NCI-H1417 (cell line): ENCODE measurements at regions not wholly inside any gene's neighbourhood (a gene's known extent, or its start where the extent isn't known, plus 50 kb on each side); places are given as distances from the start of the nearest gene placed in this dataset.
A peak's percentile ranks its signal among the peaks of the same experiment; 100 is the strongest.

Source experiments
- DNase-seq, 3 experiments: peaks; one replicate each; lab custom pipeline; 2025; lab: John Stamatoyannopoulos, UW

DNA sequence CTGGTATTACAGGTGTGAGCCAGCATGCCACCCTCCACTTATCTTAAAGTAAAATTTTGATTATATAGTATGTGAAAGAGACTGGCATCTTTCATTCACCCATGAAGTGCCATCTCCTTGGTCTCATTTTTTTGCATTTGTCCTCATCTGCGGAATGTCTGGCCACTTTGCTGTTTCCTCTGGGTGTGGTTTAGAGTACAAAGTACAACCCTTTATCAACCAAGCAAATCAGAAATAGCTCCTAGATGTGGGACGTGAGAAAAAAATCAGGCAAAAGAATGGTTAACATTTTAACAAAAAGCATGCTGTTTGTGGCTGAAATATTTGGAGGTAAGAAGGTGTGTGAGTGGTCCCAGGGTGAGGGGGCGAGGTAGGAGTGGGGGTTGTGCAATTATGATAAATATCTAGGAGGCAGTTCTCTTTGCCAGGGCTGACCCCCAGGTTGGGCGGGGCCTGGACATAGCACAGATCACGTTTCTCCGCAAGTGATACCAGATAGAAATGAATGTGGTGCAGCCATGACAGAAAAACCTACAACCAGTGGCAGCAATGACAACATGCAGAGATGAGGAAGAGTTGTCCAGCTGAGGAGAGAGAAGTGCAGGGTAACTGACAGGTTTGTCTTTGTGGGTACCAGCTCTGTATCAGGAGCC, 115.8 kb upstream of the SERTAD2 start:
- no peak for DNase-seq

DNA sequence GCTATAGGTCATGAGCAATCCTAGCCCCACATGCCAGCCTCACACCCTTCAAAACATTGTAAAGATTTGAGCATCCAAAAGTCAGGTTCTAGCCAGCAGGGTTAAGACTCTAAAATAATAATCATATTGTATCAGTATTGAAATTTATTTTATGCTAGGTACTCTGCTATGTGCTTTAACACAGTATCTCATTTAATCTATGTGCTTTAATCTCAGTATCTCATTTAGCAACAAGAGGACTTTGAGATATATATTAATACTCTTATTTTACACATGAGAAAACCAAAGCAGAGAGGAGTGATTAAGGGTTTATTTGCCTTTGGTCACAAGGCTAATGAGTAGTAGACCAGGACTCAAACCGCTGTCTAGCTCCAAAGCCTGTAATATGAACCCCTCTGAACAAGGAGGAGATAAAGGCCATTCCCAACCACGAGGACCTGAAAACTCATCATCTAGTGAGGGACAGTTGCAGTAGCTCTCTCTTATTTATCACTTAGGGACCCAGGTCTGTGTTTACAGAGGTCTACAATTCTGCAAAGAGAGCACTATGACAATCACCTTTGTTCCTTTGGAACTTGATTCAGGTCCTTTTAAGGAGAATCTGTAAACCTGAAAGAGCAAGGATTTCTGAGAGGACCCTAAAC, 116.5 kb upstream of the SERTAD2 start:
- no peak for DNase-seq

DNA sequence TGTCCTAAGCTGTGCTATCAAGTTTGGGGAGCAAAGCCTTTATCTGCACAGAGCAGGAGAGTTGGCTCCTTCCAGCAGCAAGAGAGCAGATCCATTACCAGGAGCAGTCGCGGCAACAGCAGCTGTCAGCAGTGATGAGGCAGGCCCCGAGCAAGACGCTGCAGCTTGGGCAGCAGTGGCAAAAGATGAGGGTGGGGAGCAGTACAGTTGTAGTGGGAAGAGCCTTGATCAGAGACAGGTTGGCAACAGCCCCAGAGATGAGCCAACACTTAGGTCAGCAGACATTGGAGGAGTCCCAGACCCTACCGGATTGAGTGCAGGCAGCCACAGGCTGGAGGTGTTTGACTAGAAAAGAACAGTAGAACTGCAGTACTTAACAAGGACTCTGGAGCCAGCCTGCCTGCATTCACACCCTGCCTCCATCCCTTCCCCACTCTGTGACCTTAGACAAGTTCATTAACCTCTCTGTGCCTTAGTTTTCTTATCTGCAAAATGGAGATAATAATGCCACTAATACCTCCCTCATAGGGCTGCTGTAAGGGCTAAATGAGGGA, 117.1 kb upstream of the SERTAD2 start:
- DNase-seq = no peak

DNA sequence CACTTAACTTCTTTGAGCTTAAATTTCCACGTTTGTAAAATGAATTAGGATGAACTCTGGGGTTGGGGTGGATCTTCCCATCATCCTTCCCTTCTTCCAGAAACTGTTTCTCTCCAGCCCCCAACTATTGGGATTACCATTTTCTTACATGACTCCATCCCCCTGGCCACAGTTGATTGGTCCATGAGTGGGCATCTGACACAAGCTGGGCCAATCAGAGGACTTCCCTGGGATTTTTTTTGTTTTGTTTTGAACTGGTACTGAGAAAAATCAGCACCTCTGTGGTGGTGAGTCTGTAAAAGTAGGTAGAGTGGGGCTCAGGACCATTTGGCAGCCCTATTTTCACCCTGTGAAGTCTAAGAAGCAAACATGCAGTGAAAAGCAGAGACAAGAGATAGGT, 118.0 kb upstream of the SERTAD2 start:
- DNase-seq = no peak

DNA sequence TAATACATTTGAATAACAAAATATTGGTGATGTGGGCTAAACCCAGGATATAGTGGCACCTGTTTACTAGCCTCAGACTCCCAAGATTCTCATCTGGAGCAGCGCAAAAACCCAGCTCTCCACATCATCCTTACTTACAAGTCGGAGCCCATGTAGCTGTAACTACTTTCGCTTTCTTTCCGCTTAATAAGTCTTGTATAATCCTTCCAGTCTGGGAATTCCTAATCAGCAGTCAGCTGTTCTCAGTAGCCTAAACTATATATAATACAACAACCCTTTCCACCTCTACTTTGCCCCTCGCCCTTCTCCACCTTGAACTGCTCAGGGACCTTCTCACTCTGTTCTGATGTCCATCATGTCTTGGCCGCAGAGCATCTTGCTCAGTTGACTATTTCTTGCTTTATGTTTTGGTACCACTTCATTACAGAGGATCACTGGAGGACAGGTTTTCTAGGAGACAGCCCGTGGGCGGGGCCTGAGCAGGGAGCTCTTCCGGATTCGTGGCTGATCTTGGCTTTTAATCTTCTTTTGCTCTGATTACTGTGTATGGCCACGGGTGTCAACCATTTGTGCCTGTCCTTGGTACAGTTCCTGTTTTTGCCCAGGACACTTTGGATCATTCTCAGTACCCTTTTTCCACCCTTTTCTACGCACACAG, 119.9 kb upstream of the SERTAD2 start:
- no peak for DNase-seq

DNA sequence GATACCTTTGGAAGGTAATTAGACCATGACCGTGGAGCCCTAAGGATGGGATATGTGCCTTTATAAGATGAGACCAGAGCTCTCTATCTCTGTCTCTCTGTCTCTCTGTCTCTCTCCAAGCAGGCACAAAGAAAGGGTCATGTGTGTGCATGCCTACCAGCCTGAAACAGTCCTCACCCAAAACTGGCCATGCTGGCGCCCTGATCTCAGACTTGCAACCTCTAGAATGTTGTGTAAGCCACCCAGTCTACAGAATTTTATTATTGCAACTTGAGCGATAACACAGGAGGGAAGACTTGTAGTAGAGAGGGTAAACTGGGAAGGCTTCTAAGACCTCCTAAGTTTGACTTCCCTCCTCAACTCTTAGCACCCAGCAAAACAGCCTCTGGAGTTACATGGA, 124.1 kb upstream of the SERTAD2 start:
- DNase-seq = no peak

DNA sequence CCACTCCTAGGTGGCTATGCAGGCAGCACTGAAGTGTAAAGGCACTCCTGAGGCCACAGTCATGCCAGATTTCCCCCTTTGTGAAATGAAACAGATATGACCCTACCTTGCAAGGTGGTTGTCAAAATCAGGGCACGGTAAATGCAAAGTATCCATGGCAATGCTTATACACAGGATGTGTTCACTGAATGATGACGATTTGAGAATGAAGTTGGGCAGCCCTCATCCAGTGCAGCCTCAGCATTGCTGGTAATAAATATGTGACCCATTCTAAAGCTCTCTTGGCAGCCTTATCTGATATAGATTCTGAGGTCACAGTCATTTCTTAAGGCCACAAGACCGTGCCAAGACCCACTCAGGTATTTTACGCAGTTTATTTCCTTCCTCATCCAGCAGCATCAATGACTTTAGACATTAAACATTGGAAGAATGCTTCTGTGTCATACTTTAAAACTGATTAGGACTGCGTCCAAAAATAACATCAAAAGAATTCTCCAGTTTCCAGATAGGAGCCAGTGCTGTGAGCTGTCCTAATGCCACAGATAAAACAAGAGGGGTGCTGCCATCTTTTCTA, 125.5 kb upstream of the SERTAD2 start:
- no peak for DNase-seq

DNA sequence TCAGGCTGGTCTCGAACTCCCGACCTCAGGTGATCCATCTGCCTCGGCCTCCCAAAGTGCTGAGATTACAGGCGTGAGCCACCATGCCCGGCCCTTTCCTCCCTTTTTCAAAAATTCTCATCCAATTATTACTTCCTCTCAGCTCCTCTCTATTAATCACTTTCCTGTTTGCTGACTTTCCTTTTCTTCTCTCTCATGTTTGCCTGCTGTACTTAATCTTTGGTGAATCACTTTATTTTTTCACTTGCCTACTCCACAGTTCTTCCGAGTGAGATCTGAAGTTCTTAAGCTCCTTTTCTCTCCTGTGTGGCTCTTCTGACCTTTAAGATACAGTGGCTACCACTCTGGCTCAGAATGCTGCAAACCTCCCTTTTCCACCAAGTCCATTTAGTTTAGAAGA, 126.3 kb upstream of the SERTAD2 start:
- no peak for DNase-seq

DNA sequence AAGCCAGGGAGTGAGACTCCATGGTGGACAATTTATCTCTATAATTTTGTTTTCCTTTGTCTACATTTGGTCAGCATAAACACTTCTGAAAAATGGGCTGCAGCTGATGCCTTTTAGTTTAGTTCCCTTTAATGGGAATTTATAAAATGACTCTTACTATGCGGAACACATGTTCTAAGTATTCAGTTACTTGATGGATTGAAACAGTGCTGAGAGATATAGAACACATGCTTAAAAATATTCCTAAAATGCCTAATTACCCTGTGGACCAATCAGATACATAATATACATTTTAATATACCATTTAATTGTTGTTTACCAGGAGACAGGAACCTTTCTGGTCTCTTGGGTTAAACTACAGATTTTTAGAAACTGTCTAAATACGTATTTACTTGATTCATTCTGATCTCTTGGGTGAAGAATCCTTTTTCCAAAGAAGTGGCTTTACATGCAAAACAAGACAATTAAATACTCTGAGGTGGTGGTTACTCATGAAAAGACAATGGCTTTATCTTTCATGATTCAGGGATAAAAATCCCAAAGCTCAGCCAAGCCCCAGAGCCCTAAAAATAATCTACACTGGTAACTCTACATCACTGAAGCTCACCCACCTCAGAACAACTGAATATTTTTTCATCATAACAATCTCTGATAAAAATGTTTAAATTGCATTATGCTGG, 128.1 kb upstream of the SERTAD2 start:
- no peak for DNase-seq

DNA sequence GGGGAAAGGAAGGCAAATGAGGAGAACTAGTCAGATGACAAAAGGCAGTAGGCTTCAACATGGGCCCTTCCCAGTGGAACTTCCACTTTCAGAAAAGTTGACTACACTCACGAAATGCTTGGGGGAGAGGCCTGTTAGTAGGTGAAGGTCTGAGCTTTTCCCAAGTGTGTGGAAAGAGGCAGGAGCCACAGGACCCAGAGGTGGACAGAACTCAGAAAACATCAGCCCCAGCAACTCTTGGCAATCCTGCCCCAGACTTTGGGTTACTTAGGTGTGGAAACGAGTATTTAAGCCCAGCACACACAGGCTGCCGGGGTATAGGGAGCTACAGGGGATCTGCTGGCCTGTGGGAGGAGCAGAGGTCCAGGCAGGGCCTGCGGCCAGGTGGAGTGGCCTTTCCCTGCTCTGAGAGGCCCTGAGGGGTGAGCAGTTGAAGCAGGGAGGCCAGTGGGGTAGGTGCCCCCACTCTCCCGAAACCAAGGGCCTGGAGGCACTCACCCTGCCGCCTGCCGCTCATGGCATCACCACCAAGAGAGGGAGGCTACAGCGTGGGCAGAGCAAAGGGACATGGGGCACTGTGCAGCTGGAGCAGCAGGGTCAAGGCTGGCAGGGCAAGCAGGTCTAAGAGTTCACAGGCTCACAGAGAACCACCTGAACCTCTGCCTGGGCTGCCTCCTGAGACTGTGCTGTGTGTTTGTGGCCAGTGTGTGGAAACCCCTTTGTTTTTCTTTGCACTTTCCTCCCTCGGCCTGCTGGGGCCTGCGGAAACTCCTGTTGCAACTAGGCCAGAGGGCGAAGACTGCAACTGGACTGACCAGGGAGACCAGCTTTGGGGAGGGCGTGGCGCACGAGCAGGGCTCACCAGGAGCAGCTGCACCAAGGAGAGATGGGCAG, 130.7 kb upstream of the SERTAD2 start:
- DNase-seq = no peak

DNA sequence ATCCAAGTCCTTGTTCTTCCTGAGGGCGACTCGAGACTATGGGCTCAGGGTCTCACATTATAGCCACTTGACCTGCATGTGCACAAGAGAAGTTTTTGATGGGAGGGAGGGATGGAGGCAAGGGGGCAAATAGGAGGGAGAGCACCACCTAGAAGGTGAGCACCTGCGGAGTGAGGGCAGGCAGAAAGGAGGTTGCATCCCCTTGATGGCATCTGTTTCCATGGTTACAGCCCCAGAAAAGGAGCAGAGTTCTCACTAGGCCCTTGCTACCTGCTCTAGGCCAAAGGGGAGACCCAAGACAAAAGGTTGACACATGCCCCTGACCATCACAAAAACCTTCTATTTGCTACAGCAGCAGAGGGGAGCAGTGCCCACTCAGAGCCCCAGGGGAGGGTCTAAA, 131.5 kb upstream of the SERTAD2 start:
- no peak for DNase-seq

DNA sequence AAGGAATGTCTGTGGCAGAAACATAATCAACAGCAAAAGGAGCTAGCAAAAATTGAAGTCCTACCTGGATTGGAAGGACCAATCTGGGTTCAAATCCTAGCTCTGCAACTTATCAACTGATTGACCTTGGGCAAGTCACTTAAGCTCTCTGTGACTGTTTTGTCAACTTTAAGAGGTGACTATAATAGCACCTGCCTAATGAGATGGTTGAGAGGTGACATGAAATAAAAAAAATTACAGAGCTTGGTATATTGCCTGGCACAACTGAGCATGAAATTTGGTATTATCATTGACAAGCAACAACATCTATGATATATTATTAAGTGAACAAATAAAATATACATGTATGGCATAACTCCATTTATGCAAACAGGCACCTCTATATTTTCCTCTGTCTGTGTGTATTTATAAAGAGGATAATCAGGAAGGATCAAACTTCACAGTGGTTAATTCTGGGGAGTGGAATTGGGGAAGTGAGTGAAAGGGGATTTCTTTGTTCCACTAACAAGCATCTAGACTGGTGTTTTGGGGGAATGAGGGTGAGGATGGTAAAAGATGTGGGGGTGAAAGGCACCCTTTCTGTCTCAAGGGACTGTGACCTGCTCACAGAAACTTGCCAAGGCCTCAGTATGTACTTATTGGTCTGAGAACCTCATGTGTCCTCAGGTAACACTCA, 132.8 kb upstream of the SERTAD2 start:
- DNase-seq = no peak

DNA sequence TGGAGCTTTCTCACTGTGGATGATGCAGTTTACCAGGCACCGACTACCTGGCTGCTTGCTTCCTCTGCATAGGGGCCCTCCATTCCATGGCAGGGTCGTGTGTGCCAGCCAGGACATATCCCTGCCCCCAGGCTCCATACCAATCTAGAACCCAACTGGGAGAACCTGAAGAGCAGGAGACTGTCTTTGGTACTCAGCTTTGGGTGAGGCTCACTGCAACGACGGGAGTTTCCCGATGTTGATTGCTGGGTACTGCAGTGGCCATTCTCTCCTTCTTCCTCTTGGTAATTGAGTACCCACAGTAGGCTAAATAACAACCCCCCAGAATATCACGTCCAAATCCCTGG, 133.3 kb upstream of the SERTAD2 start:
- DNase-seq = no peak

DNA sequence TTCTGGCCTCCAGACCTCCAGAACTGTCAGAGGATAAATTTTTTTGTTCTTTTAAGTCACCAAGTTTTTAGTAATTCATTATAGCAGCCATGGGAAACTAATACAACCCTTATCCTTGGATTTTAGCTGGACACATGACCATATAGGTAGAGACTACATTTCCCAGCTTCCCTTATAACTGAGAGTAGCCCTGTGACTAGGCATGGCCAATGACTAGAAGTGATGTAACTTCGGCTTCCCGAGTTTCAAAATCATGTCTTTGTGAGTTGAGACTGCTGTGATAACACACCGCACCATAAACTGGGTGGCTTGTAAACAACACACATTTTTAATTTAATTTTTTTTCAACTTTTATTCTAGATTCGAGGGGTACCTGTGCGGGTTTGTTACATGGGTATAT, 134.0 kb upstream of the SERTAD2 start:
- DNase-seq = no peak

DNA sequence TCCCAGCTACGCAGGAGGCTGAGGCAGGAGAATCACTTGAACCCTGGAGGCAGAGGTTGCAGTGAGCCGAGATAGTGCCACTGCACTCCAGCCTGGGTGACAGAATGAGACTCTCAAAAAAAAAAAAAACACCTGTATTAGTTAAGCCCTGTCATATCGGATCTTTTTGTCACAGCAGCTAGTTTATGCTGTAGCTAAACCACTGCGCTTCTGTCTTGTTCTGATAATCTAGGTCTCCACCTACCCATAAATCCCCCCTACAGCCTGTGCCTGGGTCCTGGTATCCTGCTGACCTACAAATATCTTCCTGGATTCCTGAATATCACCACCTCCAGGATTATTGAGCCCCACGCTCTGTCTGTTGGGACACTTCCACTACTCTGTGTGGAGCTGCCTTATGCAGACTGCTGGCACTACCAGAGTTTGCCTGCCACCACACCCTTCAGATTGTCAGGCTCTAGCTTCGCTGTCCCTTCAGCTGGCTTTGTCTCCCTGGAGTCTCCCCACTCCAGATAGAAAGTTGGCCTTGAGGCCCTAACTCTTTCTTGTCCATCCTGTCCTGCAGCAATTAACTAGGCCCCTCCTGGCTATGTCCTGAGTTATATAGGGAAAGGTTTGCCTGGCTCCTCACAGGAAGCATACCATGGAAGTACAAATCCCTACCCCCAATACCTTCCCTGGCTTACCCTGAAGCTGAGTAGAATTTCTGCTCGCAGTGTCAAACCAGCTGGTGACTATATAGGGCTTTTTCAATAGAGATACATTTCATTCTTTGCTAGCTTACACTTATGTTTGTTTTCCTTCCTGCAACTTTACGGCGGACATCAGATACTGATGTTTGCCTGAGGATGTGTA, 136.0 kb upstream of the SERTAD2 start:
- DNase-seq = peak in 1 of 3 experiments; percentile 44

DNA sequence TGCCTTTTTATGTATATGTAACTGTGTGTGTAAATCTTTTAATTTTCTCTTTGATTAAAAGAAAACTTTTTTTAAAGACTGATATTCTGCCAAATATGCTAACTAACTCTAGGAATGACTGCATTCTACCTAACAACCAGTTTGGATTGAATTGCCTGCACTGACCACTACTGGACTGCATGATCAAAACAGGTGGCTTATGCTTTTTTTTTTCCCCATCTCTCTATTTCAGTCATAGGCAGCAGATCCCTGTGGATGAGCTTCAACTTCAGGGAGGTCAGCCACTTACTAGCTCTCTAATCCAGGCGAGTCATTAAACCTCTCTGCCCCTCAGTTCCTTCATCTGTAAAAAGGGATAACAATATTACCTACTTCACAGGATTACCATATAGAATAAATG, 138.6 kb upstream of the SERTAD2 start:
- no peak for DNase-seq

DNA sequence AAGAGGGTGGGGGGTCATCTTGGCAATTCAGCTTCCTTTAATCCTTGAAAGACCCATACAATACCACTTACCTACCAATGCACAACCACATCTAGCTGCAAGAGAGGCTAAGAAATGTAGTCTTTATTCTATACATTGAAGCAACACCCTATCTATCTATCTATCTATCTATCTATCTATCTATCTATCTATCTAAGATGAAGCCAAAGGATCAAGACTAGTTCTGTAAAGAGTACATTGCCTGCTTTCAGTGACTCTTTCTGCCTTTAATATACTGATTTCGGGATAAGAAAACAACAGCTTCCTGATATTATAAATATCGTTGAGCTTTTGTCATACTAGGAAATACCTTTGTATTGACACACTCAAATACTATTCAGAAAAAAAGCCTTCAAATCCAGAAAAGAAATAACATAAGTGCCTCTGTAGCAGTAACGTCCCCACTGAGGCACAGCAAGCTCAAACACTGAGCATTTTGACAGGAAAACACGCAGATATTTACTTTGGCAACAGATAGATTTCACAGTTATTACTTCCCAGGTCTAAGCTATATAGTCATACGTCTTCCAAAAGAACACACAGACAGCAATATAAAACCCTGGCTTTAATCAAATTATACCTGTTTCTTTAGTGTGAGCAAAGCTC, 139.4 kb upstream of the SERTAD2 start:
- DNase-seq = no peak

DNA sequence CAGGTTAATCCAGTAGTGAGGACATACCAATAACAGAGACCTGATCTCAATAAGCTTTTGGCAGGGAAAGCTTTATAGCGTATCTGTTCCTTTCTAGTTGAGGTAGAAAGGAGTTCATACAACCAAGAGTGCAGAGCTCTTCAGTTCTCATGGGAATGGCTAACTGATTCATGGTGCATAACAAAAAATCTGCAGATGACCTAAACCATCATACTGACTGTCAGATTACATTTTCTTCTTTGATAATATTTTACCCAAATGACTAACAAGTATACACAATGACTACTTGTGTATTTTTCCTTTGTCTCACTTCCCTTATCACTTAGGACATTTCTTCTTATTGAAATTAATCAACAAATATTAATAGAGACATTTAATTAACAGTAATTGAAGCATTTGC, 140.0 kb upstream of the SERTAD2 start:
- DNase-seq = no peak

DNA sequence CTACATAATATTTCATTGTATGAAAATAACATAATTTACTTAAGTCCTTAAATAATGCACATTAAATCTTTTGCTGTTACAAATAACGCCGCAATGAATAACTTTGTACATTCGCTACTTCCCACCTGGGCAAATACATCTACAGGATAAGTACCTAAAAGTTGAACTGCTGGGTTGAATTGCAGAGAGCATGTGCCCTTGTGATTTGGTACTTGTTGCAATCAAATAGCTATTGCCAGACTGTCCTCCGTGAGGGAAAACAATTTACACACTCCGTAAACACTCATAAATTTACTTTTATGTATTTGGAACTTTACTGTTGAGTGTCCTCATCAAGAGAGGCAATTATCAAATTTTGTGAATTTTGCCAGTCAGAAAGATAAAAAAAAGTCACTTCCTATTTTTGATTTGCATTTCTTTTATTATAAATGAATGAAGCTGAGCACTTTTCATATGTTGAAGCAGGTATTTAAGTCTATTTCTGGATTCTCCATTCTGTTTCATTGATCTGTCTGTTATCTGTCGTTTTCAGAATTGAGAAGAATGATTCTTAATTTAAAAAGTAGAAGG, 140.8 kb upstream of the SERTAD2 start:
- DNase-seq = peak in 1 of 3 experiments; percentile 31
